H1 (cell line): ENCODE measurements at regions not wholly inside any gene's neighbourhood (a gene's known extent, or its start where the extent isn't known, plus 50 kb on each side); places are given as distances from the start of the nearest gene placed in this dataset.

ENCODE experiments used
- CTCF ChIA-PET: fragments of 300-600 bp; sonication (Branson Sonifier 250); formaldehyde crosslinking; loops from one replicate; lab custom pipeline; 2021; ENCODE audit not compliant: partially characterized antibody; lab: Charles Lee
- POLR2A ChIA-PET: fragments of 300-600 bp; sonication (Branson Sonifier 250); formaldehyde crosslinking; loops from one replicate; lab custom pipeline; 2021; ENCODE audit warnings: inconsistent platforms; ENCODE audit not compliant: partially characterized antibody; lab: Charles Lee
- DNase-seq, 2 experiments: peaks; one replicate each; pipeline versions ENCODE4 v3.0.0 to v3.0.0-alpha.2; 2010 to 2022; ENCODE audit warnings: low spot score in 2 of 2, low read depth in 1 of 2, mixed read lengths in 1 of 2
- FAIRE-seq: peaks from 2 replicates; lab custom pipeline; 2011; peaks lifted over from hg19 to GRCh38; lab: Jason Lieb, UNC
- H2AFZ ChIP-seq: 2 replicates; pipeline ENCODE4 v1.8.1; 2012; ENCODE audit warnings: low read length, inconsistent platforms
- H2AK5ac ChIP-seq: 2 replicates; pipeline ENCODE4 v1.6.1; 2013; ENCODE audit warnings: low read depth, low read length
- H2BK120ac ChIP-seq: replicated peaks from 2 replicates; pipeline ENCODE3; 2013; ENCODE audit warnings: low read depth, low read length, inconsistent platforms
- H2BK12ac ChIP-seq: 2 replicates; pipeline ENCODE4 v1.6.1; 2013; ENCODE audit warnings: low read depth, low read length
- H2BK15ac ChIP-seq: 2 replicates; pipeline ENCODE4 v1.6.1; 2013; ENCODE audit warnings: low read length
- H2BK20ac ChIP-seq: 2 replicates; pipeline ENCODE4 v1.6.1; 2013; ENCODE audit warnings: low read length
- H2BK5ac ChIP-seq: 2 replicates; pipeline ENCODE4 v1.6.1; 2013; ENCODE audit warnings: low read depth, low read length
- H3K14ac ChIP-seq: 2 replicates; pipeline ENCODE4 v1.6.1; 2013; ENCODE audit warnings: inconsistent platforms; ENCODE audit not compliant: insufficient read length
- H3K18ac ChIP-seq: 2 replicates; pipeline ENCODE4 v1.6.1; 2013; ENCODE audit warnings: low read length; ENCODE audit errors: extremely low read depth
- H3K23ac ChIP-seq: 2 replicates; pipeline ENCODE4 v1.6.1; 2013; ENCODE audit warnings: inconsistent platforms; ENCODE audit not compliant: insufficient read length
- H3K23me2 ChIP-seq: 2 replicates; pipeline ENCODE4 v1.6.1; 2013; ENCODE audit warnings: low read depth, low read length
- H3K27ac ChIP-seq: 2 replicates; pipeline ENCODE4 v1.6.1; 2011; ENCODE audit warnings: low read depth, low read length, inconsistent platforms
- H3K27me3 ChIP-seq, 4 experiments: replicated peaks in 1 of 4; 1 replicate in 1 of 4; 2 replicates in 3 of 4; pipeline versions ENCODE4 v1.6.1 to v1.8.1; 2011 to 2013; ENCODE audit warnings: low read length in 3 of 4, mild to moderate bottlenecking in 3 of 4, inconsistent platforms in 2 of 4, mixed read lengths in 2 of 4, moderate library complexity in 1 of 4; ENCODE audit not compliant: control insufficient read depth in 3 of 4, insufficient read depth in 3 of 4; ENCODE audit errors: extremely low read depth in 1 of 4
- H3K36me3 ChIP-seq, 4 experiments: 2 replicates each; pipeline versions ENCODE4 v1.6.1 to v1.8.1; 2011 to 2013; ENCODE audit warnings: mild to moderate bottlenecking in 4 of 4, low read length in 3 of 4, moderate library complexity in 2 of 4, control low read depth in 1 of 4, inconsistent platforms in 1 of 4; ENCODE audit not compliant: insufficient read depth in 4 of 4, control insufficient read depth in 2 of 4
- H3K4ac ChIP-seq: replicated peaks from 2 replicates; pipeline ENCODE3; 2013; ENCODE audit warnings: low read length, low read depth, mixed read lengths, inconsistent platforms; ENCODE audit not compliant: insufficient read length
- H3K4me1 ChIP-seq, 4 experiments: replicated peaks in 1 of 4; 1 replicate in 1 of 4; 2 replicates in 3 of 4; pipeline versions ENCODE4 v1.6.1 to v1.8.1; 2011 to 2013; ENCODE audit warnings: low read length in 3 of 4, inconsistent platforms in 2 of 4, mixed read lengths in 1 of 4; ENCODE audit not compliant: insufficient read depth in 4 of 4, control insufficient read depth in 3 of 4
- H3K4me2 ChIP-seq, 2 experiments: 2 replicates each; pipeline versions ENCODE4 v1.6.1 to v1.8.1; 2011 to 2013; ENCODE audit warnings: low read depth in 2 of 2, low read length in 2 of 2, control low read depth in 1 of 2, inconsistent platforms in 1 of 2, mild to moderate bottlenecking in 1 of 2; ENCODE audit not compliant: insufficient read depth in 1 of 2
- H3K4me3 ChIP-seq, 4 experiments: fragments of 200-600, 300-600 bp in 1 of 4; sonication (generic), shearing (Covaris generic), sonication (Bioruptor Twin) in 1 of 4; 2 replicates each; pipeline versions ENCODE4 v1.5.1 to v1.8.1; 2011 to 2016; ENCODE audit warnings: low read length in 4 of 4, low read depth in 3 of 4, control low read depth in 2 of 4, inconsistent platforms in 2 of 4, mild to moderate bottlenecking in 2 of 4, mixed read lengths in 1 of 4, moderate library complexity in 1 of 4; ENCODE audit not compliant: insufficient read depth in 2 of 4; ENCODE audit errors: extremely low read depth in 1 of 4
- H3K56ac ChIP-seq: replicated peaks from 2 replicates; pipeline ENCODE3; 2013; ENCODE audit warnings: low read depth, mild to moderate bottlenecking, mixed read lengths, low read length, inconsistent platforms; ENCODE audit not compliant: insufficient read length
- H3K79me1 ChIP-seq: 2 replicates; pipeline ENCODE4 v1.6.1; 2013; ENCODE audit warnings: low read depth, low read length, control low read depth
- H3K79me2 ChIP-seq, 2 experiments: 2 replicates each; pipeline versions ENCODE4 v1.6.1 to v1.8.1; 2012 to 2013; ENCODE audit warnings: low read length in 2 of 2, mild to moderate bottlenecking in 2 of 2, inconsistent platforms in 1 of 2; ENCODE audit not compliant: insufficient read depth in 2 of 2, control insufficient read depth in 1 of 2
- H3K9ac ChIP-seq, 4 experiments: replicated peaks in 1 of 4; 1 replicate in 1 of 4; 2 replicates in 3 of 4; pipeline versions ENCODE4 v1.6.1 to v1.8.1; 2011 to 2013; ENCODE audit warnings: low read depth in 3 of 4, low read length in 3 of 4, control low read depth in 2 of 4, mild to moderate bottlenecking in 2 of 4, moderate library complexity in 2 of 4, inconsistent platforms in 1 of 4; ENCODE audit errors: extremely low read depth in 1 of 4
- H3K9me3 ChIP-seq, 2 experiments: 2 replicates each; pipeline versions ENCODE4 v1.6.1 to v1.8.1; 2012 to 2013; ENCODE audit warnings: mild to moderate bottlenecking in 2 of 2, moderate library complexity in 2 of 2, control low read depth in 1 of 2, inconsistent platforms in 1 of 2, low read depth in 1 of 2, low read length in 1 of 2, mixed read lengths in 1 of 2; ENCODE audit not compliant: insufficient read depth in 2 of 2
- H4K20me1 ChIP-seq, 2 experiments: replicated peaks in 1 of 2; 2 replicates each; pipeline versions ENCODE3 to v1.8.1; 2011 to 2013; ENCODE audit warnings: inconsistent platforms in 2 of 2, low read length in 2 of 2, mild to moderate bottlenecking in 1 of 2; ENCODE audit not compliant: insufficient read depth in 2 of 2, control insufficient read depth in 1 of 2
- H4K5ac ChIP-seq: 2 replicates; pipeline ENCODE4 v1.6.1; 2013; ENCODE audit warnings: low read length, low read depth, mixed read lengths, inconsistent platforms; ENCODE audit not compliant: insufficient read length
- H4K8ac ChIP-seq: 2 replicates; pipeline ENCODE4 v1.8.0; 2013; ENCODE audit warnings: mild to moderate bottlenecking, moderate library complexity, low read length, inconsistent platforms; ENCODE audit not compliant: insufficient read depth; ENCODE audit errors: extremely low read depth
- H4K91ac ChIP-seq: replicated peaks from 2 replicates; pipeline ENCODE3; 2013; ENCODE audit warnings: low read length, mixed read lengths, inconsistent platforms; ENCODE audit not compliant: insufficient read length
- ASH2L ChIP-seq: fragments of 200-600, 300-600 bp; sonication (generic); IDR thresholded peaks from one replicate; pipeline ENCODE4 v1.7.1; 2017; ENCODE audit warnings: low read length
- CHD1 ChIP-seq: IDR thresholded peaks from 2 replicates; pipeline ENCODE4 v1.6.1; 2012; ENCODE audit warnings: low read depth, low read length, improper control_type of control experiment
- CHD2 ChIP-seq: IDR thresholded peaks from 2 replicates; pipeline ENCODE4 v1.6.1; 2012; ENCODE audit warnings: low read length, improper control_type of control experiment
- EZH2 ChIP-seq: fragments of 200-600 bp; sonication (generic); IDR thresholded peaks from 2 replicates; pipeline ENCODE4 v1.7.1; 2012; ENCODE audit warnings: low read depth, mild to moderate bottlenecking, moderate library complexity, low read length, inconsistent platforms; ENCODE audit not compliant: severe bottlenecking
- GTF2F1 ChIP-seq: IDR thresholded peaks from 2 replicates; pipeline ENCODE4 v1.6.1; 2012; ENCODE audit warnings: low read depth, low read length, improper control_type of control experiment, borderline replicate concordance
- JUN ChIP-seq: IDR thresholded peaks from 2 replicates; pipeline ENCODE4 v1.6.1; 2011; ENCODE audit warnings: low read depth, mild to moderate bottlenecking, improper control_type of control experiment, low read length
- KDM1A ChIP-seq: fragments of 200-600, 300-600 bp; sonication (generic); IDR thresholded peaks from 2 replicates; pipeline ENCODE4 v1.7.1; 2016; ENCODE audit warnings: mild to moderate bottlenecking, low read length, borderline replicate concordance
- RAD21 ChIP-seq, 2 experiments: IDR thresholded peaks in 1 of 2; conservative IDR thresholded peaks in 1 of 2; 2 replicates each; pipeline ENCODE4 v1.6.1; 2011; ENCODE audit warnings: low read depth in 2 of 2, low read length in 2 of 2, improper control_type of control experiment in 1 of 2, inconsistent platforms in 1 of 2, mild to moderate bottlenecking in 1 of 2, moderate library complexity in 1 of 2
- RXRA ChIP-seq: IDR thresholded peaks from 2 replicates; pipeline ENCODE4 v1.6.1; 2011; ENCODE audit warnings: low read depth, mild to moderate bottlenecking, low read length, moderate library complexity; ENCODE audit not compliant: insufficient read depth
- SAP30 ChIP-seq: fragments of 300-600 bp; sonication (generic); IDR thresholded peaks from 2 replicates; pipeline ENCODE4 v1.7.1; 2012; ENCODE audit warnings: low read length, moderate library complexity, mild to moderate bottlenecking, inconsistent platforms; ENCODE audit not compliant: insufficient read depth, insufficient replicate concordance
- SP2 ChIP-seq: IDR thresholded peaks from 2 replicates; pipeline ENCODE4 v1.6.1; 2012; ENCODE audit warnings: mild to moderate bottlenecking, low read length, inconsistent platforms
- SP4 ChIP-seq: IDR thresholded peaks from 2 replicates; pipeline ENCODE4 v1.6.1; 2012; ENCODE audit warnings: low read length, inconsistent platforms
- TAF1 ChIP-seq: IDR thresholded peaks from 2 replicates; pipeline ENCODE4 v1.6.1; 2011; ENCODE audit warnings: mild to moderate bottlenecking, low read depth, low read length
- TAF7 ChIP-seq: optimal IDR thresholded peaks from 2 replicates; pipeline ENCODE3; 2011; ENCODE audit warnings: low read depth, mild to moderate bottlenecking, inconsistent platforms, low read length, moderate library complexity, borderline replicate concordance
- WGBS, 2 experiments: shearing (Covaris generic) in 1 of 2; methylation state at CpG; one replicate each; pipeline versions ENCODE4 v1.1.6 to v1.1.7; 2013 to 2015; ENCODE audit warnings: low lambda C conversion rate in 2 of 2, mixed read lengths in 2 of 2, inconsistent platforms in 1 of 2, low coverage in 1 of 2, missing lambda C conversion rate in 1 of 2; ENCODE audit not compliant: insufficient replicate concordance in 2 of 2, insufficient coverage in 1 of 2, insufficient read length in 1 of 2; ENCODE audit errors: extremely low coverage in 1 of 2, missing lambda C conversion rate in 1 of 2; 5-methylcytosine and 5-hydroxymethylcytosine counted together
- TF ChIP-seq, protein P1 (sequence below): IDR thresholded peaks from 2 replicates; pipeline ENCODE4 v1.6.1; 2012; ENCODE audit warnings: inconsistent platforms

DNA sequence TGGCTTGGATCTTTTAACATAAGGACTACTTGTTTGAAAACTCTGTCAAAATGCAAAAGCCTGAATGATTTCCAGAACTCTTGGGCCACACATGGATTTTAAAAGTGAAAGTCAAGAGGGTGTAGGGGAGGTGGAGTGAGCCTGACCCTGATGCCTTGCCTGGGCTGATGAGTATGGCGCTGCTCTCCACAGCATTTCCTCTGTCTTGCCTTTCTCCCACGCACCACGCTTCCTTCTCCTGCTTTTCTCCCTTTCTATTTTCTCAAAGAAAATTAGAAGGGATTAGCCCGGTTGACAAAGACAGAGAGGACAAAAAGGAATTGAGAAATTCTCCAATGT is 207.0 kb upstream of the CCDC68 start:
- Histone ChIP-seq H3K4ac (no peak overlapping the region), H3K27ac (no peak overlapping the region), H2AFZ (no peak overlapping the region), H3K23me2 (no peaks in the 10 kb centered on the region; the same call in 1 of the 2 replicates), H4K8ac (no peak overlapping the region), H4K20me1 (no peaks in the 10 kb centered on the region), H3K14ac (no peak overlapping the region), H3K18ac (no peak overlapping the region), H3K9ac (no peak overlapping the region), H3K27me3 (no peaks in the 10 kb centered on the region), H4K5ac (no peak overlapping the region), H3K56ac (no peak overlapping the region), H4K91ac (no peak overlapping the region), H3K4me3 (no peak overlapping the region), H3K36me3 (no peaks in the 10 kb centered on the region), H3K4me1 (no peaks in the 10 kb centered on the region), H3K79me2 (no peaks in the 10 kb centered on the region), H2BK20ac (no peak overlapping the region), H3K4me2 (no peak overlapping the region), H3K23ac (no peak overlapping the region), H3K79me1 (no peaks in the 10 kb centered on the region; the same call in 1 of the 2 replicates), H2BK120ac (no peak overlapping the region), H3K9me3 (0 out of 4 replicates have a peak, but pooled peaks cover 0 to 4% of the 10 kb centered on the region in 2 experiments), H2BK5ac (no peak overlapping the region), H2BK12ac (no peak overlapping the region), H2BK15ac (no peak overlapping the region), H2AK5ac (no peak overlapping the region)
- ChIA-PET CTCF (interaction anchor here (0.7 kb wide), 1 partner anchor 93 kb away, joined by 3 read pairs; no protein-coding TSS in a partner anchor), POLR2A (no interaction called here)
- FAIRE-seq (no peak), DNase-seq (no peak)
- 98% methylated on average over 4 of the region's 4 CpGs; no CpG with 5 or more reads in 1 of the 2 experiments for WGBS, 2 experiments
- TF ChIP-seq TAF1 (no peak), CHD2 (no peak), SAP30 (no peak), ASH2L (no peak), SP4 (no peak), KDM1A (no peak), SP2 (no peak), RXRA (no peak), TAF7 (no peak), CHD1 (no peak), GTF2F1 (no peak), JUN (no peak), EZH2 (no peak), RAD21 (IDR thresholded peaks at IDR 0.05 in 1 of 2, conservative IDR thresholded peaks at IDR 0.05 in 1 of 2; ENCODE audit: low read depth in 2 of 2, low read length in 2 of 2) (no peak)
- TF ChIP-seq, protein P1, sequence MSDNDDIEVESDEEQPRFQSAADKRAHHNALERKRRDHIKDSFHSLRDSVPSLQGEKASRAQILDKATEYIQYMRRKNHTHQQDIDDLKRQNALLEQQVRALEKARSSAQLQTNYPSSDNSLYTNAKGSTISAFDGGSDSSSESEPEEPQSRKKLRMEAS: no peak
